ENCODE measurements at regions not wholly inside any gene's neighbourhood (a gene's known extent, or its start where the extent isn't known, plus 50 kb on each side); places are given as distances from the start of the nearest gene placed in this dataset.

- no peaks in the 10 kb centered on the region for H3K9me3 ChIP-seq
- H3K36me3 ChIP-seq, result no peaks in the 10 kb centered on the region
- DNase-seq, result no peak
- no peak for TF ChIP-seq CTCF (IDR thresholded peaks at IDR 0.05)
- TF ChIP-seq POLR2A (IDR thresholded peaks at IDR 0.05), result no peak
- no peaks in the 10 kb centered on the region for H3K4me1 ChIP-seq
- no peak overlapping the region for H3K4me3 ChIP-seq
- H3K27ac ChIP-seq, result no peak overlapping the region
- no peaks in the 10 kb centered on the region for H3K27me3 ChIP-seq
- intact Hi-C loops (cut with DNase I; ENCODE audit: low total_unique reads), result no loop called here
Measured at GRCh38 chr2:121052023-121052422, 233.0 kb downstream of the TFCP2L1 start.

GRCh38 chr2:121052521-121052920 lies 232.5 kb downstream of the TFCP2L1 start:
- DNase-seq, result no peak
- no peak overlapping the region for H3K4me3 ChIP-seq
- H3K27ac ChIP-seq, result no peak overlapping the region
- intact Hi-C loops (cut with DNase I; ENCODE audit: low total_unique reads), result no loop called here
- no peaks in the 10 kb centered on the region for H3K9me3 ChIP-seq
- H3K4me1 ChIP-seq, result no peaks in the 10 kb centered on the region
- TF ChIP-seq CTCF (IDR thresholded peaks at IDR 0.05), result no peak
- TF ChIP-seq POLR2A (IDR thresholded peaks at IDR 0.05), result no peak
- H3K36me3 ChIP-seq, result no peaks in the 10 kb centered on the region
- H3K27me3 ChIP-seq, result no peaks in the 10 kb centered on the region

- no peak for TF ChIP-seq CTCF (IDR thresholded peaks at IDR 0.05)
- TF ChIP-seq POLR2A (IDR thresholded peaks at IDR 0.05), result no peak
- Histone ChIP-seq H3K4me3 (no peak overlapping the region), H3K4me1 (no peaks in the 10 kb centered on the region), H3K27me3 (no peaks in the 10 kb centered on the region), H3K27ac (no peak overlapping the region), H3K36me3 (no peaks in the 10 kb centered on the region), H3K9me3 (no peaks in the 10 kb centered on the region)
- intact Hi-C loops (cut with DNase I; ENCODE audit: low total_unique reads), result no loop called here
- no peak for DNase-seq
Measured at GRCh38 chr2:121055088-121055487, 229.9 kb downstream of the TFCP2L1 start.

GRCh38 chr2:121055501-121055900 lies 229.5 kb downstream of the TFCP2L1 start:
- Histone ChIP-seq H3K27ac (no peak overlapping the region), H3K9me3 (no peaks in the 10 kb centered on the region), H3K4me1 (no peaks in the 10 kb centered on the region), H3K36me3 (no peaks in the 10 kb centered on the region), H3K4me3 (no peak overlapping the region), H3K27me3 (no peaks in the 10 kb centered on the region)
- intact Hi-C loops (cut with DNase I; ENCODE audit: low total_unique reads), result no loop called here
- TF ChIP-seq CTCF (IDR thresholded peaks at IDR 0.05), result no peak
- no peak for TF ChIP-seq POLR2A (IDR thresholded peaks at IDR 0.05)
- no peak for DNase-seq

GRCh38 chr2:121058852-121059558 lies 226.0 kb downstream of the TFCP2L1 start:
- TF ChIP-seq CTCF (IDR thresholded peaks at IDR 0.05) (no peak), POLR2A (IDR thresholded peaks at IDR 0.05) (no peak)
- intact Hi-C loops (cut with DNase I; ENCODE audit: low total_unique reads), result no loop called here
- Histone ChIP-seq H3K27ac (no peak overlapping the region), H3K4me3 (no peak overlapping the region), H3K4me1 (no peaks in the 10 kb centered on the region), H3K36me3 (no peaks in the 10 kb centered on the region), H3K9me3 (no peaks in the 10 kb centered on the region), H3K27me3 (no peaks in the 10 kb centered on the region)
- DNase-seq, result no peak
